BLaER1 (cell line): ENCODE measurements at regions not wholly inside any gene's neighbourhood (a gene's known extent, or its start where the extent isn't known, plus 50 kb on each side); places are given as distances from the start of the nearest gene placed in this dataset.
A peak's percentile ranks its signal among the peaks of the same experiment; 100 is the strongest.

ENCODE experiments used
- H3K27ac ChIP-seq: shearing (Covaris generic); formaldehyde crosslinking; 2 replicates; pipeline ENCODE4 v1.8.1; 2022
- H3K27me3 ChIP-seq: shearing (Covaris generic); formaldehyde crosslinking; 2 replicates; pipeline ENCODE4 v1.8.1; 2022
- H3K36me3 ChIP-seq: shearing (Covaris generic); formaldehyde crosslinking; 2 replicates; pipeline ENCODE4 v1.8.1; 2022
- H3K4me1 ChIP-seq: shearing (Covaris generic); formaldehyde crosslinking; 2 replicates; pipeline ENCODE4 v1.8.1; 2022
- H3K4me2 ChIP-seq: shearing (Covaris generic); formaldehyde crosslinking; 2 replicates; pipeline ENCODE4 v1.8.1; 2022
- H3K4me3 ChIP-seq: shearing (Covaris generic); formaldehyde crosslinking; 2 replicates; pipeline ENCODE4 v1.8.1; 2022
- H3K9ac ChIP-seq: shearing (Covaris generic); formaldehyde crosslinking; 2 replicates; pipeline ENCODE4 v1.8.1; 2022
- H3K9me3 ChIP-seq: shearing (Covaris generic); formaldehyde crosslinking; 2 replicates; pipeline ENCODE4 v1.8.1; 2022
- H4K20me1 ChIP-seq: shearing (Covaris generic); formaldehyde crosslinking; 2 replicates; pipeline ENCODE4 v1.8.1; 2022
- Cebpa-rat ChIP-seq: shearing (Covaris generic); IDR thresholded peaks from 2 replicates; pipeline ENCODE4 v1.8.1; 2022

DNA sequence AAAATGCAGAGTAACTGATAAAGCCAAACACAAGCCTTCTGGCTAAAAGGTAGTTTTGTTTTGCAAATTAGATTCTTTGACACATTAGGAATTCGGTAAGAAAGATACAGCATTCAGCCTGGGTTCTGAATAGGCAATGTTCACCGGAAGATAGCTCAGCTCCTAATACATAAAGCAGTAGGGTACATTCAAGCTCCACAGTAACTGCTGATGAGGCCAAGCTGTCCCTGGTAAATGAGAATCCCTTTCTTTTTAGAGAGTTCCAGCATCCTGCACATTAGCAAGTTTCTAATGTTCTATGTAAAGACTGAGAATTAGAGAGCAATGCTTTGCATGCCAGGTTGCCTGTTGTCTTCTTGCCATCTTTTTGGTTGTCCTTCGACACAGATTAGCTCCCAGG, 316.3 kb upstream of the SLC14A2 start:
- TF ChIP-seq Cebpa-rat, result no peak
- Histone ChIP-seq H3K4me2 (no peak overlapping the region), H3K4me3 (no peak overlapping the region), H3K9ac (no peak overlapping the region), H4K20me1 (no peaks in the 10 kb centered on the region), H3K9me3 (peaks cover 9% of the 10 kb centered on the region; the same call in 1 of the 2 replicates), H3K4me1 (peaks cover 34% of the 10 kb centered on the region), H3K36me3 (no peaks in the 10 kb centered on the region), H3K27me3 (no peaks in the 10 kb centered on the region), H3K27ac (no peak overlapping the region)

- Histone ChIP-seq H3K4me1 (peaks cover 34% of the 10 kb centered on the region), H3K27me3 (no peaks in the 10 kb centered on the region)
- TF ChIP-seq Cebpa-rat, result no peak
These were observed 312.2 kb upstream of the SLC14A2 start for GRCh38 chr18:45303026-45303425.

DNA sequence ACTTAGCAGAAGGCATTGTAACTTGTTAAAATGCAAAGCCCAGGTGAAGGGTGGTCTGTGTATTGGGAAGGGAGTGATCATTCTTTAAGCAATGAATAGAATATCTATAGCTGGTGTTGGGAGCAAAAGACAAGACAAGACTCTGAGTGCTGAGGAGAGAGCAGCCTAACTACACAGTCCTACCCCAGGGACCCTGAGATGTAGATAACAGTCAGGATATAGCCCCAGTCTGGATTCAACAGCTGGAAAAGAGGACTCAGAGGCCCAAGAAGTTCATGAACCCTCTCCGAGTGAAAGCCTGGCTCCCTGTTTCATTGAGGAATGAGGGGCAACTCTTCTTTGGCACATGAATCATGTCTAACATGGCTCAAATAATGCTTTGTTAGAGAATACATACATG, 310.7 kb upstream of the SLC14A2 start:
- no peak overlapping the region for H3K4me2 ChIP-seq
- H3K36me3 ChIP-seq, result no peaks in the 10 kb centered on the region
- H3K27ac ChIP-seq, result no peak overlapping the region
- no peaks in the 10 kb centered on the region for H3K27me3 ChIP-seq
- H3K4me3 ChIP-seq, result no peak overlapping the region
- H4K20me1 ChIP-seq, result no peaks in the 10 kb centered on the region
- H3K9me3 ChIP-seq, result peaks cover 12% of the 10 kb centered on the region; the same call in 1 of the 2 replicates
- H3K4me1 ChIP-seq, result peaks cover 34% of the 10 kb centered on the region
- no peak for TF ChIP-seq Cebpa-rat
- H3K9ac ChIP-seq, result no peak overlapping the region

More at GRCh38 chr18:45303026-45303425, 312.2 kb upstream of the SLC14A2 start:
- Histone ChIP-seq H3K9ac (no peak overlapping the region), H3K36me3 (no peaks in the 10 kb centered on the region), H3K4me3 (no peak overlapping the region), H3K27ac (peak overlapping the region; percentile 28; the same call in 1 of the 2 replicates), H3K9me3 (peaks cover 12% of the 10 kb centered on the region; the same call in 1 of the 2 replicates), H3K4me2 (peak overlapping the region; percentile 53), H4K20me1 (no peaks in the 10 kb centered on the region)

DNA sequence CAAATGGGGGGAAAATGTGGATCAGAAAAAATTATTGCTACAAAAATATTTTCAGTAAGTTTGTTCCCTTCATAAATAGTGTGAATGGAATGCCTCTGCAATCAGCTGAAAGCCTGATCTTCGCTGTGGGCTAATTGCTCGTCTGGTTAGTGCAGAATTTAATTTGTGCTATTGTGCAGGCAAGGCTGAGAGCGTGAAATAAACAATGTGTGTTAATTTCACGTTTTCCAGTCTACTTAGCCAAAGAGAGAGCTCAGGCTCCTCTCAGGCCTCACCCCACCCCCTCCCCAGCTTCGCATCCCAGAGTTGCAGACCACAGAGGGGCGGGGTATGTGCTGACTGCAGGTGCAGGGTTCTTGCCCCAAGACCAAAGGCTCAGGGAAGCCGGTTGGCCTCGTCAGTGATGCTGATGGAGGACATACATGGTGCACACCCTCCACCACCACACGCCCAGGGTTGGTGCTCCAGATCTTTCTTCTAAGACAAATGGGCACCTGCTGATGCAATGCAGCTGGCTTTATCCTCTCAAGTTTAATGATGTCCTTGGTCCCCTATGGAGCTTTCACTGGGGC, 302.6 kb upstream of the SLC14A2 start:
- no peak overlapping the region for H3K27ac ChIP-seq
- H3K4me1 ChIP-seq, result no peaks in the 10 kb centered on the region
- no peaks in the 10 kb centered on the region for H3K9me3 ChIP-seq
- H4K20me1 ChIP-seq, result no peaks in the 10 kb centered on the region
- H3K9ac ChIP-seq, result no peak overlapping the region
- no peak for TF ChIP-seq Cebpa-rat
- H3K4me3 ChIP-seq, result no peak overlapping the region
- no peaks in the 10 kb centered on the region for H3K36me3 ChIP-seq
- peak overlapping the region; percentile 2; the same call in 1 of the 2 replicates for H3K4me2 ChIP-seq
- no peaks in the 10 kb centered on the region for H3K27me3 ChIP-seq

DNA sequence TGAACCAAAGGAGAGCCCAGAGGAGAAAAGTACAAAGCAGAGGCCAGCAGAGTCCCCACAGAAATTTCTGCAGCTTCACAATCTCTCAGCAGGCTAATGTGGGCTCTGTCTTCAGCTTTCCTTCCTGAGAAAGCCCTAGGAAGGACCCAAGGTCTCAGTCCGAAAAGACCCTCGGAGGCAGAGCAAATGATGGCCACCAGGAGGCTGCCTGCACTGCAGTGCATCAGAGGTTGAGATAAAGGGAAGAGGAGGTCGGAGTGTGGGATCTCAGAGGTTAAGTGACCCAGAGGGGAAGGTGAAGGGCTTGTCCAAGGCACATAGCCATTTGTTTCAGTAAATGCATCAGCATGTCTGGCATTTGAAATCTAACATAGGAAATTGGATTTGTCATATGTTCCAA, 299.1 kb upstream of the SLC14A2 start:
- Histone ChIP-seq H3K9ac (no peak overlapping the region), H3K36me3 (no peaks in the 10 kb centered on the region), H3K27ac (no peak overlapping the region), H4K20me1 (no peaks in the 10 kb centered on the region), H3K27me3 (no peaks in the 10 kb centered on the region), H3K4me1 (no peaks in the 10 kb centered on the region), H3K4me2 (no peak overlapping the region), H3K9me3 (no peaks in the 10 kb centered on the region), H3K4me3 (no peak overlapping the region)
- TF ChIP-seq Cebpa-rat, result no peak

- TF ChIP-seq Cebpa-rat, result no peak
- H3K4me3 ChIP-seq, result no peak overlapping the region
- H3K9me3 ChIP-seq, result no peaks in the 10 kb centered on the region
- H3K9ac ChIP-seq, result no peak overlapping the region
- H3K36me3 ChIP-seq, result no peaks in the 10 kb centered on the region
- no peaks in the 10 kb centered on the region for H3K4me1 ChIP-seq
- H3K27me3 ChIP-seq, result no peaks in the 10 kb centered on the region
- no peak overlapping the region for H3K27ac ChIP-seq
- no peaks in the 10 kb centered on the region for H4K20me1 ChIP-seq
- no peak overlapping the region for H3K4me2 ChIP-seq
These were observed 297.2 kb upstream of the SLC14A2 start for GRCh38 chr18:45317948-45318640.

DNA sequence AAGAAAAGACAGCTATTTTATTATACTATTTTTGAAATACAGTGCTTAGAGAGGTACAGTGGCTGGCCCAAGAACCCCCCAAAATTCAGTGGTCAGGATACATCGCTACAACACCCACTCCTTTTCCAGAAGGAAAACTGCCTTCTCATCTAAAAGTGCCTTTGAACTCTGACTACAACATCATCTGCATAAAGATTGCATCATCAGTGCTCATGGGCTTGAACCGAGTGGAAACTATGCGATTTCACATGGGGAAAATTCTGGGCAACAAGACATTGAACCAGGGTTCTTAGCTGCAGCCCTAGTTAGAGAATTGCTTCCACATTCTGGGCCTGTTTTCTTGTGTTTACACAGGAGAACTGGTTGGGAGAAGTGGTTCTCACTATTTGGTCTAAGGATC, 294.6 kb upstream of the SLC14A2 start:
- TF ChIP-seq Cebpa-rat, result 0 out of 2 replicates have a peak, but pooled peaks have one; percentile 18
- no peak overlapping the region for H3K9ac ChIP-seq
- no peaks in the 10 kb centered on the region for H3K36me3 ChIP-seq
- no peaks in the 10 kb centered on the region for H3K4me1 ChIP-seq
- H4K20me1 ChIP-seq, result no peaks in the 10 kb centered on the region
- H3K27ac ChIP-seq, result no peak overlapping the region
- no peak overlapping the region for H3K4me3 ChIP-seq
- no peak overlapping the region for H3K4me2 ChIP-seq
- no peaks in the 10 kb centered on the region for H3K27me3 ChIP-seq
- H3K9me3 ChIP-seq, result no peaks in the 10 kb centered on the region

GRCh38 chr18:45321520-45321919, 293.8 kb upstream of the SLC14A2 start:
- Histone ChIP-seq H3K9ac (no peak overlapping the region), H3K4me1 (no peaks in the 10 kb centered on the region), H3K9me3 (no peaks in the 10 kb centered on the region), H3K36me3 (no peaks in the 10 kb centered on the region), H4K20me1 (no peaks in the 10 kb centered on the region), H3K4me2 (no peak overlapping the region), H3K27ac (no peak overlapping the region), H3K27me3 (no peaks in the 10 kb centered on the region), H3K4me3 (no peak overlapping the region)
- no peak for TF ChIP-seq Cebpa-rat

DNA sequence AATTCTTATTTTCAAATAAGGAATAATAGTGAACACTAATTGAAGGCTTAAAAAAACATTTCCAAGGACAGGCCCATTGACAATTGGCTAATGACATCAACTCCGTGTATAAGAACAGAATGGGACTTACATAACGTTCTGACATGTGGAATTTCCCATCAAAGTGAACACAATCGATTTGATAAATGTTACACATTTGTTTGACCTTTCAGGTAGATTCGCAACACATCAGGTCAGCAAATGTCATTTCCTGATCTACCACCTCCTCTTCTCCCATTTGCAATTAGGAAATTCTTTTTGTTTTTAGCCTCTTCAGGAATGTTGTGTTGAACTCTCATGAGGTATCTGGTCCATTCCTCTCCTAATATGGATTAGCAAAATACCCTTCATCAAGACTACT, 292.9 kb upstream of the SLC14A2 start:
- H4K20me1 ChIP-seq, result no peaks in the 10 kb centered on the region
- TF ChIP-seq Cebpa-rat, result no peak

DNA sequence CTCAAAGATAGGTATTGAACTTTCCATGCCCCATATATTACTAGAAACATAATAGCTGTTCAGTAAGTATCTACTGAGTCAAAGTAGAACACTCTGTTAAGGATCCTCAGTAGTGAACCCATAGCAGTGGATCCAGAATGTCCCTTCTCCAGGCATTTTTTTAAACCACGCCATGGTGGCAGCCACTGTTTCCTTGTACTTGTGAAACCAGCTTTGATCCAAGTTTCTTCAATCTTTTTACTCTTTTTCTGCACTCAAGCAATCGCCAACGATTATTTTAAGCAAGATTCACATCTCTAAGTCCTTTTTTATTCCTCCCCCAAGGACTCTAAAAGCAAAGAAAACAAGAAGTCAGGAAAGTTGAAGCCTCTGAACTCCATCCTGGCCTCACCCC, 291.2 kb upstream of the SLC14A2 start:
- Histone ChIP-seq H3K4me1 (no peaks in the 10 kb centered on the region), H3K9ac (no peak overlapping the region), H3K4me3 (no peak overlapping the region), H3K9me3 (no peaks in the 10 kb centered on the region), H3K36me3 (no peaks in the 10 kb centered on the region), H3K27me3 (no peaks in the 10 kb centered on the region), H4K20me1 (no peaks in the 10 kb centered on the region), H3K27ac (no peak overlapping the region), H3K4me2 (no peak overlapping the region)
- no peak for TF ChIP-seq Cebpa-rat

More for the DNA sequence above, 292.9 kb upstream of the SLC14A2 start:
- no peaks in the 10 kb centered on the region for H3K9me3 ChIP-seq
- no peak overlapping the region for H3K27ac ChIP-seq
- no peaks in the 10 kb centered on the region for H3K27me3 ChIP-seq
- no peaks in the 10 kb centered on the region for H3K4me1 ChIP-seq
- no peak overlapping the region for H3K4me2 ChIP-seq
- no peaks in the 10 kb centered on the region for H3K36me3 ChIP-seq
- H3K9ac ChIP-seq, result no peak overlapping the region
- no peak overlapping the region for H3K4me3 ChIP-seq
